ENCODE measurements at regions not wholly inside any gene's neighbourhood (a gene's known extent, or its start where the extent isn't known, plus 50 kb on each side); places are given as distances from the start of the nearest gene placed in this dataset.

- TF ChIP-seq CTCF (IDR thresholded peaks at IDR 0.05; ENCODE audit: low read depth, low read length) = no peak
- DNase-seq (ENCODE audit: low read depth in 1 of 2, low spot score in 1 of 2) = no peak
Measured at GRCh38 chr10:78199759-78200158, 166.1 kb downstream of the RPS24 start.

GRCh38 chr10:78200686-78201085, 167.0 kb downstream of the RPS24 start:
- no peak for DNase-seq (ENCODE audit: low read depth in 1 of 2, low spot score in 1 of 2)
- Histone ChIP-seq H3K9me3 (ENCODE audit: low read depth) (no peaks in the 10 kb centered on the region), H3K4me1 (ENCODE audit: low read depth) (no peaks in the 10 kb centered on the region), H3K36me3 (no peaks in the 10 kb centered on the region), H3K27ac (no peak overlapping the region), H3K27me3 (no peaks in the 10 kb centered on the region), H3K4me3 (no peak overlapping the region)
- no peak for TF ChIP-seq CTCF (IDR thresholded peaks at IDR 0.05; ENCODE audit: low read depth, low read length)

More at GRCh38 chr10:78199759-78200158, 166.1 kb downstream of the RPS24 start:
- no peak overlapping the region for H3K27ac ChIP-seq
- H3K36me3 ChIP-seq = no peaks in the 10 kb centered on the region
- H3K27me3 ChIP-seq = no peaks in the 10 kb centered on the region
- H3K4me3 ChIP-seq = no peak overlapping the region
- no peaks in the 10 kb centered on the region for H3K4me1 ChIP-seq (ENCODE audit: low read depth)
- H3K9me3 ChIP-seq (ENCODE audit: low read depth) = no peaks in the 10 kb centered on the region

- no peak for TF ChIP-seq CTCF (IDR thresholded peaks at IDR 0.05; ENCODE audit: low read depth, low read length)
Measured at GRCh38 chr10:78202386-78202785, 168.7 kb downstream of the RPS24 start.

GRCh38 chr10:78203915-78204818, 170.5 kb downstream of the RPS24 start:
- Histone ChIP-seq H3K27me3 (no peaks in the 10 kb centered on the region), H3K9me3 (ENCODE audit: low read depth) (no peaks in the 10 kb centered on the region), H3K4me3 (no peak overlapping the region), H3K4me1 (ENCODE audit: low read depth) (no peaks in the 10 kb centered on the region), H3K27ac (no peak overlapping the region), H3K36me3 (no peaks in the 10 kb centered on the region)
- DNase-seq (ENCODE audit: low read depth in 1 of 2, low spot score in 1 of 2) = peak in 1 of 2 donors; percentile 68
- no peak for TF ChIP-seq CTCF (IDR thresholded peaks at IDR 0.05; ENCODE audit: low read depth, low read length)

More at GRCh38 chr10:78202386-78202785, 168.7 kb downstream of the RPS24 start:
- Histone ChIP-seq H3K27me3 (no peaks in the 10 kb centered on the region), H3K27ac (no peak overlapping the region), H3K36me3 (no peaks in the 10 kb centered on the region), H3K4me3 (no peak overlapping the region), H3K9me3 (ENCODE audit: low read depth) (no peaks in the 10 kb centered on the region), H3K4me1 (ENCODE audit: low read depth) (no peaks in the 10 kb centered on the region)
- DNase-seq (ENCODE audit: low read depth in 1 of 2, low spot score in 1 of 2) = no peak

- Histone ChIP-seq H3K4me3 (no peak overlapping the region), H3K27me3 (no peaks in the 10 kb centered on the region), H3K27ac (no peak overlapping the region), H3K4me1 (ENCODE audit: low read depth) (no peaks in the 10 kb centered on the region), H3K9me3 (ENCODE audit: low read depth) (no peaks in the 10 kb centered on the region), H3K36me3 (no peaks in the 10 kb centered on the region)
- DNase-seq (ENCODE audit: low read depth in 1 of 2, low spot score in 1 of 2) = no peak
- TF ChIP-seq CTCF (IDR thresholded peaks at IDR 0.05; ENCODE audit: low read depth, low read length) = no peak
Measured at GRCh38 chr10:78205457-78206016, 171.9 kb downstream of the RPS24 start.

Data from cardiac muscle cell (in vitro differentiated cells and primary cell).